AG04449 (cell line): ENCODE measurements at regions not wholly inside any gene's neighbourhood (a gene's known extent, or its start where the extent isn't known, plus 50 kb on each side); places are given as distances from the start of the nearest gene placed in this dataset.
"Not testable (repeated sequence)": the region's sequence is repeated elsewhere in the genome, so short reads cannot be mapped to it uniquely, and the experiment has no call there.

Experiments
- CTCF ChIA-PET: fragments of 350-600 bp; formaldehyde crosslinking; extraction: SDS; loops from one replicate; lab custom pipeline; 2021; ENCODE audit warnings: antibody characterized with exemption; lab: Yijun Ruan, JAX
- POLR2A ChIA-PET: fragments of 400-600, 350-600 bp; formaldehyde crosslinking; extraction: SDS; loops from one replicate; lab custom pipeline; 2020; ENCODE audit warnings: antibody characterized with exemption, inconsistent platforms; lab: Yijun Ruan, JAX
- DNase-seq: peaks from one replicate; pipeline ENCODE4 v3.0.0-alpha.2; 2010; ENCODE audit warnings: low read depth, low spot score
- H3K4me3 ChIP-seq: 2 replicates; pipeline ENCODE4 v1.5.1; 2011; ENCODE audit warnings: low read depth, mild to moderate bottlenecking, control low read depth, low read length
- CTCF ChIP-seq: IDR thresholded peaks from one replicate; pipeline ENCODE4 v1.5.1; 2011; ENCODE audit warnings: mild to moderate bottlenecking, moderate library complexity, low read length, control low read depth, inconsistent platforms; ENCODE audit not compliant: insufficient read depth; ENCODE audit errors: missing control alignments

- no peak for TF ChIP-seq CTCF
- CTCF ChIA-PET: no interaction called here
Observed at GRCh38 chr1:105254906-105255305, 1505.2 kb downstream of the AMY1C start.

GRCh38 chr1:105260001-105260400 lies 1510.3 kb downstream of the AMY1C start:
- POLR2A ChIA-PET: no interaction called here
- no peak for TF ChIP-seq CTCF
- no peak for DNase-seq

More at GRCh38 chr1:105254906-105255305, 1505.2 kb downstream of the AMY1C start:
- no peak for DNase-seq
- POLR2A ChIA-PET: no interaction called here
- no peak overlapping the region for H3K4me3 ChIP-seq

GRCh38 chr1:105270966-105271365 lies 1521.3 kb downstream of the AMY1C start:
- POLR2A ChIA-PET: no interaction called here
- no peak for TF ChIP-seq CTCF
- CTCF ChIA-PET: no interaction called here
- no peak for DNase-seq
- H3K4me3 ChIP-seq: no peak overlapping the region

More at GRCh38 chr1:105260001-105260400, 1510.3 kb downstream of the AMY1C start:
- CTCF ChIA-PET: no interaction called here
- no peak overlapping the region for H3K4me3 ChIP-seq

- H3K4me3 ChIP-seq, DNase-seq, POLR2A ChIA-PET, CTCF ChIA-PET: not testable (repeated sequence)
Observed at GRCh38 chr1:105272376-105272775, 1522.7 kb downstream of the AMY1C start.

GRCh38 chr1:105294838-105295237 lies 1545.1 kb downstream of the AMY1C start:
- TF ChIP-seq CTCF: no peak
- CTCF ChIA-PET: no interaction called here
- POLR2A ChIA-PET: no interaction called here
- no peak overlapping the region for H3K4me3 ChIP-seq
- no peak for DNase-seq

GRCh38 chr1:105310063-105310462 lies 1560.4 kb downstream of the AMY1C start:
- ChIA-PET CTCF (interaction anchor here (0.6 kb wide), 1 partner anchor 9 kb away, joined by 3 read pairs; no protein-coding TSS in a partner anchor), POLR2A (no interaction called here)
- no peak for TF ChIP-seq CTCF
- DNase-seq: no peak
- no peak overlapping the region for H3K4me3 ChIP-seq

- no peak for DNase-seq
Observed at GRCh38 chr1:105317976-105318375, 1568.3 kb downstream of the AMY1C start.

More at GRCh38 chr1:105317976-105318375, 1568.3 kb downstream of the AMY1C start:
- POLR2A ChIA-PET: no interaction called here
- H3K4me3 ChIP-seq: no peak overlapping the region
- CTCF ChIA-PET: no interaction called here
- TF ChIP-seq CTCF: no peak
